K562 (cell line): ENCODE measurements at regions not wholly inside any gene's neighbourhood (a gene's known extent, or its start where the extent isn't known, plus 50 kb on each side); places are given as distances from the start of the nearest gene placed in this dataset.

Experiments used
- CTCF ChIP-seq, 3 experiments: IDR thresholded peaks in 2 of 3; conservative IDR thresholded peaks in 1 of 3; 2 replicates each; pipeline ENCODE4 v1.5.1; 2011 to 2012; ENCODE audit warnings: low read length in 3 of 3, mild to moderate bottlenecking in 3 of 3, control low read depth in 2 of 3, improper control_type of control experiment in 1 of 3, inconsistent platforms in 1 of 3, low read depth in 1 of 3, mixed read lengths in 1 of 3, moderate library complexity in 1 of 3; ENCODE audit not compliant: insufficient read depth in 2 of 3
- KAT2B ChIP-seq: IDR thresholded peaks from one replicate; pipeline ENCODE4 v1.6.1; 2012; ENCODE audit warnings: low read depth, mild to moderate bottlenecking, control low read depth, inconsistent platforms, low read length, moderate library complexity
- POLR2A ChIP-seq: fragments of 450-650 bp; conservative IDR thresholded peaks from 2 replicates; pipeline ENCODE4 v1.6.1; 2016
- PTTG1 ChIP-seq: fragments of 450-650 bp; IDR thresholded peaks from 2 replicates; pipeline ENCODE4 v1.6.1; 2016; ENCODE audit warnings: low read depth, mild to moderate bottlenecking, missing genetic modification characterization, missing compliant biosample characterization
- TRIM25 ChIP-seq: fragments of 450-650 bp; IDR thresholded peaks from 2 replicates; pipeline ENCODE4 v1.7.0; 2016; ENCODE audit warnings: borderline replicate concordance
- ZBTB7A ChIP-seq: IDR thresholded peaks from 2 replicates; pipeline ENCODE4 v1.6.1; 2011; ENCODE audit warnings: low read depth, mild to moderate bottlenecking, low read length, moderate library complexity, borderline replicate concordance; ENCODE audit not compliant: control insufficient read depth
- TF ChIP-seq, protein P1 (sequence below): fragments of 250-450 bp; sonication (Bioruptor Pico); IDR thresholded peaks from 2 replicates; pipeline ENCODE4 v1.4.0; 2020; ENCODE audit warnings: mild to moderate bottlenecking, moderate library complexity

GRCh38 chr13:106391271-106391670 lies 144.2 kb downstream of the EFNB2 start:
- TF ChIP-seq TRIM25 (no peak), ZBTB7A (no peak), KAT2B (no peak), POLR2A (no peak), CTCF (IDR thresholded peaks at IDR 0.05 in 2 of 3, conservative IDR thresholded peaks at IDR 0.05 in 1 of 3; ENCODE audit: insufficient read depth in 2 of 3, low read depth in 1 of 3, low read length in 3 of 3) (no peak), PTTG1 (tag) (no peak)
- TF ChIP-seq, protein P1, sequence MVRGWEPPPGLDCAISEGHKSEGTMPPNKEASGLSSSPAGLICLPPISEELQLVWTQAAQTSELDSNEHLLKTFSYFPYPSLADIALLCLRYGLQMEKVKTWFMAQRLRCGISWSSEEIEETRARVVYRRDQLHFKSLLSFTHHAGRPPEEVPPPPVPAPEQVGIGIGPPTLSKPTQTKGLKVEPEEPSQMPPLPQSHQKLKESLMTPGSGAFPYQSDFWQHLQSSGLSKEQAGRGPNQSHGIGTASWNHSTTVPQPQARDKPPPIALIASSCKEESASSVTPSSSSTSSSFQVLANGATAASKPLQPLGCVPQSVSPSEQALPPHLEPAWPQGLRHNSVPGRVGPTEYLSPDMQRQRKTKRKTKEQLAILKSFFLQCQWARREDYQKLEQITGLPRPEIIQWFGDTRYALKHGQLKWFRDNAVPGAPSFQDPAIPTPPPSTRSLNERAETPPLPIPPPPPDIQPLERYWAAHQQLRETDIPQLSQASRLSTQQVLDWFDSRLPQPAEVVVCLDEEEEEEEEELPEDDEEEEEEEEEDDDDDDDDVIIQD (CRISPR knock-in tag): no peak
